Endothelial cell (in vitro differentiated cells): ENCODE measurements at regions not wholly inside any gene's neighbourhood (a gene's known extent, or its start where the extent isn't known, plus 50 kb on each side); places are given as distances from the start of the nearest gene placed in this dataset.
"Not testable (repeated sequence)": the region's sequence is repeated elsewhere in the genome, so short reads cannot be mapped to it uniquely, and the experiment has no call there.

Experiments used
- DNase-seq: peaks from one replicate; pipeline ENCODE4 v3.0.0; 2021; ENCODE audit warnings: low spot score
- H3K27ac Mint-ChIP-seq: one replicate; pipeline ENCODE4 v1.8.0; 2021; ENCODE audit warnings: mixed read lengths, inconsistent platforms; ENCODE audit not compliant: unreplicated experiment
- H3K27me3 Mint-ChIP-seq: one replicate; pipeline ENCODE4 v1.8.0; 2021; ENCODE audit warnings: mild to moderate bottlenecking, moderate library complexity, mixed read lengths, inconsistent platforms; ENCODE audit not compliant: unreplicated experiment
- H3K36me3 Mint-ChIP-seq: one replicate; pipeline ENCODE4 v1.8.0; 2021; ENCODE audit warnings: mild to moderate bottlenecking, low read depth, mixed read lengths, inconsistent platforms; ENCODE audit not compliant: unreplicated experiment
- H3K4me1 Mint-ChIP-seq: one replicate; pipeline ENCODE4 v1.8.0; 2021; ENCODE audit warnings: mild to moderate bottlenecking, mixed read lengths, inconsistent platforms; ENCODE audit not compliant: unreplicated experiment
- H3K4me3 Mint-ChIP-seq: one replicate; pipeline ENCODE4 v1.8.0; 2021; ENCODE audit warnings: mild to moderate bottlenecking, mixed read lengths, inconsistent platforms; ENCODE audit not compliant: unreplicated experiment
- H3K9me3 Mint-ChIP-seq: one replicate; pipeline ENCODE4 v1.8.0; 2021; ENCODE audit warnings: mixed read lengths, inconsistent platforms; ENCODE audit not compliant: unreplicated experiment
- CTCF ChIP-seq: fragments of 200-600 bp; sonication (generic); IDR thresholded peaks from one replicate; pipeline ENCODE4 v1.5.0; 2021; ENCODE audit warnings: antibody characterized with exemption; ENCODE audit not compliant: unreplicated experiment

DNA sequence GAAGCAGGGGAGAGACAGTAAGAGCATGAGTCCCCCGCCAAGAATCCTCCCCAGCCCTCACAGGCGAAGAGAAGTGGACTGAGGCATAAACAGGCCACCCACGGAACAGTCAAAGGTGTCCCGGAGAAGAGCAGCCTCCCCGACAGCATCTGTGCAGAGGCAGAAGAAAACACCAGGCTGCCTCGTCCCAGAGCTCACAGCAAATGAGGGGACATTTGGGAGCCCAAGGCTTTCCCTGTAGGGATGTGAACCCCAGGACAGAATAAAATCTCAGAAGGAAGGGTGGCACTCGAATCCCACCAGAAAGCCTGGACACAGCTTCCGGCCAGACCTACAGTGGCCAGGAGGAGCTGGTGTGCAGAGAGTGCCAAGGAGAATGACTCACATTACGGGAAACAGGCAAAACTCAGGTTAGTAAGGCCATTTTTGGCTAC lies 90.4 kb downstream of the DLL1 start:
- peaks cover 7% of the 10 kb centered on the region for H3K9me3 Mint-ChIP-seq
- DNase-seq, result no peak
- H3K27ac Mint-ChIP-seq, result no peak overlapping the region

GRCh38 chr6:170199716-170200115 lies 91.2 kb downstream of the DLL1 start:
- peaks cover 3% of the 10 kb centered on the region for H3K27me3 Mint-ChIP-seq
- no peak for DNase-seq

More for the DNA sequence above, 90.4 kb downstream of the DLL1 start:
- Mint-ChIP-seq H3K27me3 (peaks cover 3% of the 10 kb centered on the region), H3K4me1 (no peaks in the 10 kb centered on the region), H3K4me3 (no peak overlapping the region), H3K36me3 (no peaks in the 10 kb centered on the region)
- no peak for TF ChIP-seq CTCF

DNA sequence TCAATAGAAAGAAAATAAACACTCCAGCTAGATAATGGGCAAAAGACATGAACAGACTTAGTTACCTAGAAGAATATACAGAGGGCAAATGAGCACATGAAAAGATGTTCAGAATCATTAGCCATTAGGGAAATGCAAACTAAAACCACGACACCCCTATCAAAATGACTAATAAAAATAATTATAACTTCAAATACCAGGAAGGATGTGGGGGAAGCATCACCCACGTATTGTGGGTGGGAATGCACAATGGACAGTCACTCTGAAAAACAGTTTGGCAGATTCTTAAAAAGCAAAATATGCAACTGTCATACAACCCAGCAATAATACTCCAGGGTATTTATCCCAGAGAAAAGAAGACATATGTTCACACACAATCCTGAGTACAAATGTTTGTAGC lies 92.6 kb downstream of the DLL1 start:
- DNase-seq, result no peak
- Mint-ChIP-seq H3K4me3 (no peak overlapping the region), H3K27ac (no peak overlapping the region), H3K4me1 (no peaks in the 10 kb centered on the region), H3K9me3 (peaks cover 7% of the 10 kb centered on the region), H3K36me3 (no peaks in the 10 kb centered on the region), H3K27me3 (peaks cover 3% of the 10 kb centered on the region)
- no peak for TF ChIP-seq CTCF

More at GRCh38 chr6:170199716-170200115, 91.2 kb downstream of the DLL1 start:
- no peak overlapping the region for H3K4me3 Mint-ChIP-seq
- H3K27ac Mint-ChIP-seq, result no peak overlapping the region
- H3K36me3 Mint-ChIP-seq, result no peaks in the 10 kb centered on the region
- H3K9me3 Mint-ChIP-seq, result peaks cover 7% of the 10 kb centered on the region
- no peak for TF ChIP-seq CTCF
- H3K4me1 Mint-ChIP-seq, result no peaks in the 10 kb centered on the region

DNA sequence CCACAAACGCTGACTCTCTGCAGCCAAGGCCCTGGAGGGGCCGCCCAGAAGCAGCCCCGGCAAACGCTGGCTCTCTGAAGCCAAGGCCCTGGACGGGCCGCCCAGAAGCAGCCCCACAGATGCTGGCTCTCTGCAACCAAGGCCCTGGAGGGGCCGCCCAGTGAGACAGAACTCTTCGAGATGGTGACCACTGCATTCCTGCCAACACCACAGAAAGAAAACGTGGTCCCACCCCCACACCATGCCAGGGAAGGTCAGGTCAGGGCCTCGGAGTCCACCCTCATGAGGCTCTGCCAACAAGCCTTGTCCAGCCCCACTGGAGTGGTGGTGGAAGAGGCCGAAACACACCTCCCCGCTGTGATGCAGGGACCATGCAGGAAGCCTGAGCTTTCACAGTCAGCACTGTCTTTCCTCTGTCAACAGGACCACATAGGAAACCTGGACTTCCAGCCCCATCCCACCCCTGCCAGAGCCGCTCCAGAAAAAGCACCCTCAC lies 97.5 kb downstream of the DLL1 start:
- Mint-ChIP-seq H3K27me3 (peaks cover 6% of the 10 kb centered on the region), H3K36me3 (no peaks in the 10 kb centered on the region), H3K4me1 (no peaks in the 10 kb centered on the region), H3K27ac (no peak overlapping the region), H3K9me3 (peaks cover 7% of the 10 kb centered on the region), H3K4me3 (no peak overlapping the region)
- no peak for TF ChIP-seq CTCF
- DNase-seq, result no peak

DNA sequence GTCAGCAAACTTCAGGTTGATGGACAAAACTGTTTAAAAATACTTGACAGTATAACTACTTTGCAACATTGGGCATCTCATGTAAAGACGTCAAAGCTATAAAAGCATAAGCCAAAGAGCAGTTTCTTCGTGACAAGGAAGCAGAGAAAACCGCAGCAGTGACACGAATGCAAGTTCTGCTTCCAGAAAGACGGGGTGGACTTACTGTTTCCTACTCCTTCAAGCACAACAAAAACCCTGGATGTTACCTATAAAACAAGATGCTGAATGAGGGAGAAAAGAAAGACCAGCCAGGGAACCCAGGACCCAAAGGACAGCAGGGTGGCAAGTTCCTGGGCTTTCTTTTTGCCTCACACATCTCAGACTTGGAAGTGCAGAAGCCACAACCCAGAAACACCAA lies 98.0 kb downstream of the DLL1 start:
- H3K4me1 Mint-ChIP-seq, result no peaks in the 10 kb centered on the region
- TF ChIP-seq CTCF, result no peak
- no peak overlapping the region for H3K27ac Mint-ChIP-seq
- DNase-seq, result no peak
- no peak overlapping the region for H3K4me3 Mint-ChIP-seq
- H3K9me3 Mint-ChIP-seq, result peaks cover 7% of the 10 kb centered on the region
- H3K36me3 Mint-ChIP-seq, result no peaks in the 10 kb centered on the region
- peaks cover 6% of the 10 kb centered on the region for H3K27me3 Mint-ChIP-seq

DNA sequence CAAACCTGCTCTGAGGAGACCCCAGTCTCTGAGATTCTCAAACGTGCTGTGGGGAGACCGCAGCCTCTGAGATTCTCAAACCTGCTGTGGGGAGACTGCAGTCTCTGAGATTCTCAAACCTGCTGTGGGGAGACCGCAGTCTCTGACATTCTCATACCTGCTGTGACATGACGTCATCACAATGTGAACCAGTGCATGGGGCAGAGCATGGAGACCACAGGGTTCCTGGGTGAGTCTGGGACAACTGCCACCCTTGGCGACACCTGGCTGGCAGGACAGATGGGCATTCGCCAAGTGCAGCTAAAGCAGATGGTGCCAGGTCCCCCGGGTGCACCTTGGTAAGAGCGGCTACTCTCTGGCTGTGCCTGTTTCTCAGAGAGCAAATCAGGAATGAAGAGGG lies 98.8 kb downstream of the DLL1 start:
- H3K36me3 Mint-ChIP-seq, H3K27ac Mint-ChIP-seq, H3K4me1 Mint-ChIP-seq, H3K9me3 Mint-ChIP-seq, H3K4me3 Mint-ChIP-seq, DNase-seq, H3K27me3 Mint-ChIP-seq: not testable (repeated sequence)
